Heart right ventricle (tissue), 16 donors: ENCODE measurements at regions not wholly inside any gene's neighbourhood (a gene's known extent, or its start where the extent isn't known, plus 50 kb on each side); places are given as distances from the start of the nearest gene placed in this dataset.

ENCODE experiments used
- ATAC-seq, 8 donors: fragments of 200-7000 bp; cut with Tn5 transposase; one replicate each; pipeline ENCODE4 v1.9.1; 2020; ENCODE audit warnings: mild to moderate bottlenecking in 8 of 8, moderate library complexity in 8 of 8, moderate number of reproducible peaks in 1 of 8
- DNase-seq, 2 donors: peaks; one replicate each; pipeline ENCODE4 v3.0.0-alpha.2; 2020
- H3K27ac ChIP-seq, 10 donors: fragments of 200-600 bp; sonication (generic) in 2 of 10; one replicate each; pipeline versions ENCODE4 v1.5.0 to v1.8.0; 2020 to 2022; ENCODE audit warnings: mild to moderate bottlenecking in 3 of 10
- H3K27me3 ChIP-seq, 7 donors: fragments of 200-600 bp; one replicate each; pipeline ENCODE4 v1.8.0; 2021 to 2022; ENCODE audit warnings: mild to moderate bottlenecking in 2 of 7
- H3K36me3 ChIP-seq, 9 donors: fragments of 200-600 bp; sonication (generic) in 1 of 9; one replicate each; pipeline versions ENCODE4 v1.5.0 to v1.8.0; 2020 to 2022; ENCODE audit warnings: mild to moderate bottlenecking in 2 of 9
- H3K4me1 ChIP-seq, 9 donors: fragments of 200-600 bp; sonication (generic) in 1 of 9; one replicate each; pipeline versions ENCODE4 v1.5.0 to v1.8.0; 2020 to 2022; ENCODE audit warnings: mild to moderate bottlenecking in 4 of 9
- H3K4me3 ChIP-seq, 10 donors: fragments of 200-600 bp; sonication (generic) in 2 of 10; one replicate each; pipeline versions ENCODE4 v1.5.0 to v1.8.0; 2020 to 2022; ENCODE audit warnings: mild to moderate bottlenecking in 7 of 10, moderate library complexity in 2 of 10
- H3K9me3 ChIP-seq, 11 donors: fragments of 200-600 bp in 10 of 11; sonication (generic) in 2 of 11; one replicate each; pipeline versions ENCODE4 v1.5.0 to v1.8.0; 2013 to 2022; ENCODE audit warnings: mild to moderate bottlenecking in 2 of 11, control low read depth in 1 of 11, moderate library complexity in 1 of 11
- WGBS, 2 donors: extraction: QIAGEN DNeasy Blood & Tissue Kit; methylation state at CpG; one replicate each; pipeline ENCODE4 v1.1.7; 2013; ENCODE audit warnings: inconsistent platforms in 1 of 2; 5-methylcytosine and 5-hydroxymethylcytosine counted together
- intact Hi-C, 10 donors: fragments of 100-400 bp; cut with DNase I; formaldehyde crosslinking; loops; one replicate each; pipeline versions ENCODE4 v1.11.1 to v1.14.2; 2022
- TF ChIP-seq, protein P1 (sequence below), 9 donors: fragments of 200-600 bp; sonication (generic) in 2 of 9; IDR thresholded peaks; one replicate each; pipeline versions ENCODE4 v1.5.0 to v1.8.0; 2021 to 2022; ENCODE audit warnings: antibody characterized with exemption in 9 of 9, mild to moderate bottlenecking in 5 of 9, moderate library complexity in 1 of 9
- donor health status: Arrhythmogenic right ventricular cardiomyopathy.
- donor health status: ischemic (EF 13 %, LVEDD 7.1; RV severe dilation, severe dysfunction).
- donor health status: healthy with polysubstance abuse.
- donor health status: DM: no; HTN: yes; CAD: no.
- donor health status: DM: no; HTN: no; CAD: no.
- donor health status: ischemic (EF 25% LVEDD 6.9; RV normal size, moderate dysfunction).
- donor health status: ischemic (EF 25% LVEDD 5.7; RV mildly dilated, moderate dysfunction).
- donor health status: healthy.
- donor health status: DM: yes; HTN: yes; CAD: no.
- donor health status: Ischemic cardiomyopathy.
- donor health status: ischemic (EF 35%, LVEDD 5.7; RV mildly dilated, moderate dysfunction).
- donor health status: nonischemic (EF 11% LVEDD 7.7; RV severe dilation, severe dysfunction).
- donor health status: DM: yes; HTN: yes; CAD: no.
- donor health status: PGD.
- donor health status: ischemic (EF 29% LVEDD 5.4; RV normal size, mild dysfunction).
- donor health status: nonischemic (EF 23%, LVEDD 6.1; RV moderate dilation, normal function).

DNA sequence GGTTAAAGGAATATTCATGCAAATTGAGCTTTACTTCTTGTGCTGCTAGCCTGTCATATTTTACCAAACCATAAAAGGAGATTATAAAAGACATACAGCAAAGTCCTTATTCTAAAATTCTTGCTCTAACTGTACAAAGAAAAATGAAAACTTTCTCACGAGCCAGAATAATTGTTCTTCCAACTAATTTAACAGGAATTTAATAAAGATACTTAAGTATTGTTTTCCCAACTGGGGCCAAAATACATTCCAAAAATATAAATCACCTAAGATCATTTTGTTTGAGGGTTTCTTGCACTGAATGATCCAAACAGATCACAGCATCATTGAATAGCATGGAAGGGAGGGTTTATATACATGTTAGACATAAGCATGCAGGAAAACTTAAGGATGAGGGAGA, 127.1 kb upstream of the PCDH18 start:
- intact Hi-C loops = no loop called here
- Histone ChIP-seq H3K27ac (no peak overlapping the region), H3K4me1 (peaks cover 0 to 12% (median 2%) of the 10 kb centered on the region in 9 donors), H3K9me3 (peaks cover 0 to 6% (median 0%) of the 10 kb centered on the region in 11 donors), H3K4me3 (no peak overlapping the region), H3K36me3 (no peaks in the 10 kb centered on the region), H3K27me3 (no peaks in the 10 kb centered on the region)
- TF ChIP-seq, protein P1, sequence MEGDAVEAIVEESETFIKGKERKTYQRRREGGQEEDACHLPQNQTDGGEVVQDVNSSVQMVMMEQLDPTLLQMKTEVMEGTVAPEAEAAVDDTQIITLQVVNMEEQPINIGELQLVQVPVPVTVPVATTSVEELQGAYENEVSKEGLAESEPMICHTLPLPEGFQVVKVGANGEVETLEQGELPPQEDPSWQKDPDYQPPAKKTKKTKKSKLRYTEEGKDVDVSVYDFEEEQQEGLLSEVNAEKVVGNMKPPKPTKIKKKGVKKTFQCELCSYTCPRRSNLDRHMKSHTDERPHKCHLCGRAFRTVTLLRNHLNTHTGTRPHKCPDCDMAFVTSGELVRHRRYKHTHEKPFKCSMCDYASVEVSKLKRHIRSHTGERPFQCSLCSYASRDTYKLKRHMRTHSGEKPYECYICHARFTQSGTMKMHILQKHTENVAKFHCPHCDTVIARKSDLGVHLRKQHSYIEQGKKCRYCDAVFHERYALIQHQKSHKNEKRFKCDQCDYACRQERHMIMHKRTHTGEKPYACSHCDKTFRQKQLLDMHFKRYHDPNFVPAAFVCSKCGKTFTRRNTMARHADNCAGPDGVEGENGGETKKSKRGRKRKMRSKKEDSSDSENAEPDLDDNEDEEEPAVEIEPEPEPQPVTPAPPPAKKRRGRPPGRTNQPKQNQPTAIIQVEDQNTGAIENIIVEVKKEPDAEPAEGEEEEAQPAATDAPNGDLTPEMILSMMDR (IDR thresholded peaks at IDR 0.05) = no peak
- no peak for DNase-seq
- 57 to 63% methylated on average over 1 of the region's 1 CpG for WGBS, 2 donors
- ATAC-seq = no peak

DNA sequence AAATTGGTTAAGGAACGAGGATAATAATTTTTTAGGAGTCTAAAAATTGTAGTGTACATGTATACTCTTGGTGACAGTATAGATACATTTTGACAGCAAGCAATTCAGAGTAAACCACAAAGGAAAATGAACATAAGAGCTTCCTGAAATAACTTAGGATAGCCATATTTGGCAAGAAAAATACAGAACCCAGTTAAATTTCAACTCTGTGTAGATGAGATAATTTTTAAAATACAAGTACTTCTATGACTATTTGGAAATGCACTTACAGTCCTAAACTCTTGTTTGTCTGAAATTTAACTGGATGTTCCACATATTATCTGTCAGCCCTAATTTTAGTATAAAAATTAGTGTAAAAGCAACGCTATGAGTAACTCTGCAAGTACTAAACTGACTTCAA, 124.4 kb upstream of the PCDH18 start:
- DNase-seq (no peak), ATAC-seq (no peak)
- H3K9me3 ChIP-seq = peaks cover 0 to under 1% (median 0%) of the 10 kb centered on the region in 11 donors
- H3K4me3 ChIP-seq = no peak overlapping the region
- no peak overlapping the region for H3K27ac ChIP-seq
- TF ChIP-seq, protein P1 (IDR thresholded peaks at IDR 0.05) = no peak
- WGBS, 2 donors = 67 to 79% methylated on average over 2 of the region's 2 CpGs
- H3K4me1 ChIP-seq = peaks cover 0 to 9% (median 0%) of the 10 kb centered on the region in 9 donors
- no peaks in the 10 kb centered on the region for H3K36me3 ChIP-seq
- H3K27me3 ChIP-seq = no peaks in the 10 kb centered on the region
- intact Hi-C loops = no loop called here

DNA sequence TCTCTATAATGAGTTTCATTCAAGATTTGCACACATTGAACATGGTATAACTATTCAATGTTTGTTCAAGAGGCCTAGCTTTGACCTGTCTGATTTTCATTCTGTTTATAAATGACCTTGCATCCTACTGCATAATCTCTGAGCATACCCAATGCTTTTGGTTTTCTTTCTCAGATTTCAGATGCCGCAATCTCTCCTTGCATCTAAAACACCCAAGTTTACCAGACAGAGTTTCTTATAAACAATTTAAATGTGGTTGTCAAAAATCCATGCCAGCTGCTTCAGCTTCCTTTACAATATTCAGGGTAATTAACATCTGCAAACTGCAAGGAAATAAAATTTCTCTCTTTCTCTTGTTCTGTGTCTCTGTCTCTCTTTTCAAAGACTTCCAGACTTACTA, 123.0 kb upstream of the PCDH18 start:
- no peak overlapping the region for H3K27ac ChIP-seq
- DNase-seq (no peak), ATAC-seq (no peak)
- H3K4me1 ChIP-seq = peaks cover 0 to 9% (median 0%) of the 10 kb centered on the region in 9 donors
- H3K27me3 ChIP-seq = no peaks in the 10 kb centered on the region
- H3K9me3 ChIP-seq = no peaks in the 10 kb centered on the region
- intact Hi-C loops = no loop called here
- no peaks in the 10 kb centered on the region for H3K36me3 ChIP-seq
- H3K4me3 ChIP-seq = no peak overlapping the region
- TF ChIP-seq, protein P1 (IDR thresholded peaks at IDR 0.05) = no peak
- 93 to 95% methylated on average over 1 of the region's 1 CpG for WGBS, 2 donors

DNA sequence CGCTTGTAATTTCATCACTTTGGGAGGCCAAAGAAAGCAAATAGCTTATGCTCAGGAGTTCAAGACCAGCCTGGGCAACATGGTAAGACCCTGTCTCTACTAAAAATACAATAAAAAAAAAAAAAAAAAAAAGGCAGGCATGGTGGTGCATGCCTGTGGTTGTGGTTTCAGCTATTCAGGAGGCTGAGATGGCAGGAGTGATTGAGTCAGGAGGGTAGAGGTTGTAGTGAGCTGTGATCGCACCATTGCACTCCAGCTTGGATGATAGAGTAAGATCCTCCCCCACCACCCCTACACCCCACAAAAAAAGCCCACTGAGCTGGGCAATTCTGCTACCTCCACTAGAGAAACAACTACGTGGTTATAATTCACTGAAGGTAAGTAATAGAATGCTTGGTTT, 118.8 kb upstream of the PCDH18 start:
- no peaks in the 10 kb centered on the region for H3K9me3 ChIP-seq
- peaks cover 0 to 9% (median 0%) of the 10 kb centered on the region in 9 donors for H3K4me1 ChIP-seq
- DNase-seq = no peak
- intact Hi-C loops = no loop called here
- ATAC-seq = no peak
- 94 to 96% methylated on average over 3 of the region's 3 CpGs for WGBS, 2 donors
- no peak overlapping the region for H3K4me3 ChIP-seq
- H3K27ac ChIP-seq = no peak overlapping the region
- H3K36me3 ChIP-seq = no peaks in the 10 kb centered on the region
- H3K27me3 ChIP-seq = no peaks in the 10 kb centered on the region
- TF ChIP-seq, protein P1 (IDR thresholded peaks at IDR 0.05) = no peak
